ENCODE measurements at regions not wholly inside any gene's neighbourhood (a gene's known extent, or its start where the extent isn't known, plus 50 kb on each side); places are given as distances from the start of the nearest gene placed in this dataset.

DNA sequence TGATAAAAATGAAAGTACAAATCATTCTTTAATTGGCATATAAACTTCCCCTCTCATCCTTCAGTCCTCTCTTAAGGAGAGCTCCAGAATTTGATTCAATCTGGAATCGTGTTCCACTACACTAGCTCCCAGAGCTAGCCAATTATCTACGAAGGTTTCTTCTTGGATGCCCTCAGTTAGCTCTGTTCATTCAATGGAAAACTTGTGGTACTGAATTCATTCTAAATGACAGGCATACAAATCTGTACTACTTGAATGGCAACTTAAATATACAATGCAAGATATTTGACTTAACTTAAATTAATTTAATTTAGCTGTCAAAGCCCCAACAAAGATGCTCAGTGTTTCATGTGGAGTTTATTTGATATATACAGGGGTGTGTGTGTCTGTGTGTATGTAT is 1474.2 kb upstream of the CELF4 start:
- no peak for DNase-seq
- Histone ChIP-seq H3K27me3 (no peaks in the 10 kb centered on the region), H3K4me1 (no peaks in the 10 kb centered on the region), H3K27ac (no peak overlapping the region), H3K9me3 (no peaks in the 10 kb centered on the region), H3K36me3 (ENCODE audit: low read depth, missing control alignments) (no peaks in the 10 kb centered on the region), H3K4me3 (no peak overlapping the region)
- intact Hi-C loops (cut with DNase I; ENCODE audit: low total_unique reads): no loop called here
- TF ChIP-seq, protein P1, sequence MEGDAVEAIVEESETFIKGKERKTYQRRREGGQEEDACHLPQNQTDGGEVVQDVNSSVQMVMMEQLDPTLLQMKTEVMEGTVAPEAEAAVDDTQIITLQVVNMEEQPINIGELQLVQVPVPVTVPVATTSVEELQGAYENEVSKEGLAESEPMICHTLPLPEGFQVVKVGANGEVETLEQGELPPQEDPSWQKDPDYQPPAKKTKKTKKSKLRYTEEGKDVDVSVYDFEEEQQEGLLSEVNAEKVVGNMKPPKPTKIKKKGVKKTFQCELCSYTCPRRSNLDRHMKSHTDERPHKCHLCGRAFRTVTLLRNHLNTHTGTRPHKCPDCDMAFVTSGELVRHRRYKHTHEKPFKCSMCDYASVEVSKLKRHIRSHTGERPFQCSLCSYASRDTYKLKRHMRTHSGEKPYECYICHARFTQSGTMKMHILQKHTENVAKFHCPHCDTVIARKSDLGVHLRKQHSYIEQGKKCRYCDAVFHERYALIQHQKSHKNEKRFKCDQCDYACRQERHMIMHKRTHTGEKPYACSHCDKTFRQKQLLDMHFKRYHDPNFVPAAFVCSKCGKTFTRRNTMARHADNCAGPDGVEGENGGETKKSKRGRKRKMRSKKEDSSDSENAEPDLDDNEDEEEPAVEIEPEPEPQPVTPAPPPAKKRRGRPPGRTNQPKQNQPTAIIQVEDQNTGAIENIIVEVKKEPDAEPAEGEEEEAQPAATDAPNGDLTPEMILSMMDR (IDR thresholded peaks at IDR 0.05): no peak
- TF ChIP-seq POLR2A (IDR thresholded peaks at IDR 0.05): no peak
- WGBS, 2 donors: 63 to 88% methylated on average over 2 of the region's 2 CpGs

DNA sequence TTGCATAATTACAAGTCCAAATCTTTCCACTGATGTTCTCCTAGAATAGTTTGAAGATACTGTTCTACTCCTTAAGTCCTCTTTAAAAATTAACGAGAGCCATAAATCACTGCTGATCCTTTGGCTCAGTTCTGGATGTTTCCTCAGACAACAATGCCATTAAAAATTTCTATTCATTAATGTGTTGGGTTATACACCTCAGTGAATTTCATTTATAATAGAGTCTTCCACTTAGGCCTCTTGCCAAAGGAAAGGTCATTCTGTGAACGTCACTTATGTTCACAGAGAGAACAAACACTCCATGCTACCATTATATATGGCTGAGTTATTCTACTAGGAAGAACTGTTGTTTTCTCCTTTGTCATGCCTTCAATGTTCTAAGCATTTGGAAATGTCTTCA is 1472.3 kb upstream of the CELF4 start:
- TF ChIP-seq, protein P1 (IDR thresholded peaks at IDR 0.05): no peak
- no peak for TF ChIP-seq POLR2A (IDR thresholded peaks at IDR 0.05)
- H3K4me1 ChIP-seq: no peaks in the 10 kb centered on the region
- H3K9me3 ChIP-seq: no peaks in the 10 kb centered on the region
- no peaks in the 10 kb centered on the region for H3K36me3 ChIP-seq (ENCODE audit: low read depth, missing control alignments)
- H3K27me3 ChIP-seq: no peaks in the 10 kb centered on the region
- DNase-seq: no peak
- H3K4me3 ChIP-seq: no peak overlapping the region
- intact Hi-C loops (cut with DNase I; ENCODE audit: low total_unique reads): no loop called here
- 48 to 54% methylated on average over 2 of the region's 2 CpGs for WGBS, 2 donors
- no peak overlapping the region for H3K27ac ChIP-seq

DNA sequence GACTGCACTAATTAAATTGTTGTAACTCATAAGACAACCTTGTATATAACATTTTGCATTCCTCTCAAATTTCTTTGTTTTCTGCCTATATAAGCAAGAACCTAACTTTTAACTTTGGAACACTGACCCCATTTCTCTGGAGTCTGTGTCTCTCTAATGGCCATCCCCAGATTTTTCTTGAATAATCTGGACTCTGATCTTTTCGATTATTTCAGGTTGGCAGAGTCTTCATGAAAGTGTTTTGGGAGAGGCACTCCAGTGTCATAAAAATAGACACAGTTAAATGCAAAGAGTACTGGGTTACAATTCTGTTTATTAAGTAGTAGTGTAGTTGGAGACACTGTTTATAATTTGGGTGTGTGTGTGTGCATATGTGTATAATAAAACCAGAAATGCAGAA is 1467.7 kb upstream of the CELF4 start:
- Histone ChIP-seq H3K27ac (no peak overlapping the region), H3K4me1 (no peaks in the 10 kb centered on the region), H3K36me3 (ENCODE audit: low read depth, missing control alignments) (no peaks in the 10 kb centered on the region), H3K4me3 (no peak overlapping the region), H3K27me3 (no peaks in the 10 kb centered on the region), H3K9me3 (no peaks in the 10 kb centered on the region)
- no peak for DNase-seq
- TF ChIP-seq, protein P1 (IDR thresholded peaks at IDR 0.05): no peak
- no peak for TF ChIP-seq POLR2A (IDR thresholded peaks at IDR 0.05)
- intact Hi-C loops (cut with DNase I; ENCODE audit: low total_unique reads): no loop called here
- WGBS, 2 donors: 91 to 93% methylated on average over 1 of the region's 1 CpG

DNA sequence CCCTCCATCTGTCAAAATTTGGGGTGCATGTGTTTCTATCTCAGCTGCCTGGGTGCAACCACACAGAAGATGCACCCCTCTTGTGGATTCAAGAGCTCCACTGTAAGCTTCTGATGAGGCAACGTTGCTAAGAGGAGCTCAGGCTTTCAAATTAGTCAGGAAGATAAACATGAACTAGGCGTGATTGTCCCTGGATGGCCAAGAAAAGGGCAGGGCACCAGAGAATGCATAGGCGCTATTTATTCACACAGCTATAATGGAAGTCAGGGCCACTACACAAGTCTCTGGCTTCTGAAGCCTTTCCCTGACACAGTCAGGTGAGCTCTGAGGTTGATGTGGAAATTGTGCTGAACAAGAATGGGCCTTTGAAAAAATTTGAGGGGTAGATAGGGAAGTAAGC is 1466.0 kb upstream of the CELF4 start:
- TF ChIP-seq, protein P1 (IDR thresholded peaks at IDR 0.05): no peak
- no peak for TF ChIP-seq POLR2A (IDR thresholded peaks at IDR 0.05)
- no peak for DNase-seq
- H3K27me3 ChIP-seq: no peaks in the 10 kb centered on the region
- no peaks in the 10 kb centered on the region for H3K9me3 ChIP-seq
- H3K4me3 ChIP-seq: no peak overlapping the region
- intact Hi-C loops (cut with DNase I; ENCODE audit: low total_unique reads): no loop called here
- WGBS, 2 donors: 86% methylated on average over 3 of the region's 3 CpGs
- no peaks in the 10 kb centered on the region for H3K4me1 ChIP-seq
- H3K27ac ChIP-seq: no peak overlapping the region
- no peaks in the 10 kb centered on the region for H3K36me3 ChIP-seq (ENCODE audit: low read depth, missing control alignments)

DNA sequence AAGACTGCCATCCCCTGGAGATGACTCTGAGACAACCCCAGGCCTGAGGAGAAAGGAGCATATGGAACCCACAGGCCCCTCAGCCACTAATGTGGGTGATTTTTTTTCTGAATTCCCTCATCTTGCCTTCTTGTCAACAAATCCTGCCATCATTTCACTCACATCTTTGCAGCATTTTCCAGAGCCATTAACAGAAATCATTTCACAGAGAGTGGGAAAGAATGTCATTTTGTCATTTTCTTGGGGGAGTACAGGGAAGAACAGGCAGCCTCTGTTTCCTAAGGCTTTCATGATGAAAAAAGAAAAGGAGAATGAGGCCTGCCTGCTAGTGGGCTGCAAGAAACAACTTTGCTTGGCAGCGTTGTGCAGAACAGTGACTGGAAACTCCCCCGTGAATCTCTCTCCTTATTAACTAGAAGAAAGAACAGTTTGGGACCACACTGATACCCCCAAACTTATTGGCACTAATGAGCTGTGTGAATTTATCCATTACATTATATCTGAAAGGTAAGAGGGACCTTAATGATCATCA is 1464.6 kb upstream of the CELF4 start:
- Histone ChIP-seq H3K4me1 (no peaks in the 10 kb centered on the region), H3K27me3 (no peaks in the 10 kb centered on the region), H3K4me3 (no peak overlapping the region), H3K27ac (no peak overlapping the region), H3K36me3 (ENCODE audit: low read depth, missing control alignments) (no peaks in the 10 kb centered on the region), H3K9me3 (no peaks in the 10 kb centered on the region)
- 35 to 51% methylated on average over 2 of the region's 2 CpGs for whole genome bisulfite sequencing, 2 donors
- no peak for TF ChIP-seq POLR2A (IDR thresholded peaks at IDR 0.05)
- TF ChIP-seq, protein P1 (IDR thresholded peaks at IDR 0.05): no peak
- intact Hi-C loops (cut with DNase I; ENCODE audit: low total_unique reads): no loop called here
- peak; percentile 14 for DNase-seq

Measured in testis (tissue), 2 donors.